ENCODE measurements at regions not wholly inside any gene's neighbourhood (a gene's known extent, or its start where the extent isn't known, plus 50 kb on each side); places are given as distances from the start of the nearest gene placed in this dataset.

- Histone ChIP-seq H3K27ac (peak overlapping the region in 1 of 11 experiments; percentile 20; a peak in 2 of 22 replicates), H3K4me1 (peaks cover 0 to 37% (median 4%) of the 10 kb centered on the region in 10 experiments; a peak in 9 of 20 replicates), H4K20me1 (no peaks in the 10 kb centered on the region), H3K4me2 (peak overlapping the region in 5 of 11 experiments; percentile 0 to 54 (median 42); a peak in 9 of 22 replicates), H3K36me3 (no peaks in the 10 kb centered on the region), H3K4me3 (no peak overlapping the region), H3K9ac (no peak overlapping the region), H3K9me3 (replicated peaks in 1 of 11) (peaks cover 0 to 10% (median 3%) of the 10 kb centered on the region in 11 experiments; a peak in 7 of 22 replicates), H3K27me3 (no peaks in the 10 kb centered on the region)
- peak in 1 of 11 experiments; percentile 43; a peak in 1 of 22 replicates for TF ChIP-seq Cebpa-rat (IDR thresholded peaks at IDR 0.05)
These were observed 61.4 kb upstream of the CXADR start for GRCh38 chr21:17451364-17451891.

- Histone ChIP-seq H3K4me2 (no peak overlapping the region), H3K9me3 (replicated peaks in 1 of 11) (peaks cover 0 to 10% (median 3%) of the 10 kb centered on the region in 11 experiments; a peak in 7 of 22 replicates), H4K20me1 (no peaks in the 10 kb centered on the region), H3K9ac (no peak overlapping the region), H3K4me3 (no peak overlapping the region), H3K36me3 (no peaks in the 10 kb centered on the region), H3K27me3 (no peaks in the 10 kb centered on the region), H3K4me1 (peaks cover 0 to 28% (median 4%) of the 10 kb centered on the region in 10 experiments; a peak in 9 of 20 replicates), H3K27ac (no peak overlapping the region)
- no peak for TF ChIP-seq Cebpa-rat (IDR thresholded peaks at IDR 0.05)
These were observed 58.4 kb upstream of the CXADR start for GRCh38 chr21:17454315-17455027.

- TF ChIP-seq Cebpa-rat (IDR thresholded peaks at IDR 0.05) = no peak
- Histone ChIP-seq H3K36me3 (no peaks in the 10 kb centered on the region), H3K4me1 (peaks cover 0 to 24% (median 5%) of the 10 kb centered on the region in 10 experiments; a peak in 9 of 20 replicates), H3K4me2 (no peak overlapping the region), H3K27me3 (no peaks in the 10 kb centered on the region), H4K20me1 (no peaks in the 10 kb centered on the region), H3K9me3 (replicated peaks in 1 of 11) (peaks cover 0 to 10% (median 3%) of the 10 kb centered on the region in 11 experiments; a peak in 7 of 22 replicates), H3K4me3 (no peak overlapping the region), H3K27ac (no peak overlapping the region), H3K9ac (no peak overlapping the region)
These were observed 57.9 kb upstream of the CXADR start for GRCh38 chr21:17455028-17455353.

- H3K9ac ChIP-seq = no peak overlapping the region
- no peak overlapping the region for H3K4me3 ChIP-seq
- H3K4me2 ChIP-seq = no peak overlapping the region
- H3K27me3 ChIP-seq = no peaks in the 10 kb centered on the region
- no peak overlapping the region for H3K27ac ChIP-seq
- H3K36me3 ChIP-seq = no peaks in the 10 kb centered on the region
- H3K9me3 ChIP-seq (replicated peaks in 1 of 11) = peaks cover 0 to 10% (median 3%) of the 10 kb centered on the region in 11 experiments; a peak in 7 of 22 replicates
- TF ChIP-seq Cebpa-rat (IDR thresholded peaks at IDR 0.05) = no peak
- H3K4me1 ChIP-seq = peaks cover 0 to 20% (median 6%) of the 10 kb centered on the region in 10 experiments; a peak in 9 of 20 replicates
- no peaks in the 10 kb centered on the region for H4K20me1 ChIP-seq
These were observed 57.4 kb upstream of the CXADR start for GRCh38 chr21:17455451-17455850.

- Histone ChIP-seq H3K36me3 (no peaks in the 10 kb centered on the region), H3K27me3 (no peaks in the 10 kb centered on the region), H4K20me1 (no peaks in the 10 kb centered on the region), H3K27ac (no peak overlapping the region), H3K9ac (no peak overlapping the region), H3K9me3 (replicated peaks in 1 of 11) (peaks cover 0 to 10% (median 3%) of the 10 kb centered on the region in 11 experiments; a peak in 7 of 22 replicates), H3K4me2 (no peak overlapping the region), H3K4me1 (peaks cover 0 to 23% (median 4%) of the 10 kb centered on the region in 10 experiments; a peak in 7 of 20 replicates), H3K4me3 (no peak overlapping the region)
- no peak for TF ChIP-seq Cebpa-rat (IDR thresholded peaks at IDR 0.05)
These were observed 54.6 kb upstream of the CXADR start for GRCh38 chr21:17458279-17458678.

- Histone ChIP-seq H3K4me3 (no peak overlapping the region), H3K4me1 (peaks cover 0 to 30% (median 4%) of the 10 kb centered on the region in 10 experiments; a peak in 7 of 20 replicates), H3K36me3 (no peaks in the 10 kb centered on the region), H4K20me1 (no peaks in the 10 kb centered on the region), H3K9me3 (replicated peaks in 1 of 11) (peaks cover 0 to under 1% (median 0%) of the 10 kb centered on the region in 11 experiments; a peak in 3 of 22 replicates), H3K4me2 (peak overlapping the region in 3 of 11 experiments; percentile 3 to 18 (median 4); a peak in 2 of 22 replicates), H3K9ac (no peak overlapping the region), H3K27ac (no peak overlapping the region), H3K27me3 (no peaks in the 10 kb centered on the region)
- no peak for TF ChIP-seq Cebpa-rat (IDR thresholded peaks at IDR 0.05)
These were observed 52.7 kb upstream of the CXADR start for GRCh38 chr21:17460094-17460493.

- Histone ChIP-seq H4K20me1 (no peaks in the 10 kb centered on the region), H3K4me3 (no peak overlapping the region), H3K9me3 (replicated peaks in 1 of 11) (no peaks in the 10 kb centered on the region), H3K9ac (no peak overlapping the region), H3K4me2 (peak overlapping the region in 4 of 11 experiments; percentile 23 to 65 (median 42); a peak in 5 of 22 replicates), H3K27ac (no peak overlapping the region), H3K4me1 (peaks cover 0 to 33% (median 4%) of the 10 kb centered on the region in 10 experiments; a peak in 7 of 20 replicates), H3K27me3 (no peaks in the 10 kb centered on the region), H3K36me3 (no peaks in the 10 kb centered on the region)
- no peak for TF ChIP-seq Cebpa-rat (IDR thresholded peaks at IDR 0.05)
These were observed 51.8 kb upstream of the CXADR start for GRCh38 chr21:17461014-17461413.

- Histone ChIP-seq H3K27me3 (no peaks in the 10 kb centered on the region), H4K20me1 (no peaks in the 10 kb centered on the region), H3K4me3 (no peak overlapping the region), H3K36me3 (no peaks in the 10 kb centered on the region), H3K9ac (no peak overlapping the region), H3K27ac (no peak overlapping the region; a peak in 1 of 22 replicates), H3K9me3 (replicated peaks in 1 of 11) (no peaks in the 10 kb centered on the region), H3K4me1 (peaks cover 0 to 39% (median 4%) of the 10 kb centered on the region in 10 experiments; a peak in 8 of 20 replicates), H3K4me2 (peak overlapping the region in 4 of 11 experiments; percentile 23 to 65 (median 42); a peak in 7 of 22 replicates)
- TF ChIP-seq Cebpa-rat (IDR thresholded peaks at IDR 0.05) = no peak
These were observed 51.3 kb upstream of the CXADR start for GRCh38 chr21:17461582-17461981.

- TF ChIP-seq Cebpa-rat (IDR thresholded peaks at IDR 0.05) = no peak
- Histone ChIP-seq H3K9me3 (replicated peaks in 1 of 11) (no peaks in the 10 kb centered on the region), H4K20me1 (no peaks in the 10 kb centered on the region), H3K9ac (no peak overlapping the region), H3K27ac (no peak overlapping the region; a peak in 1 of 22 replicates), H3K4me3 (no peak overlapping the region), H3K4me1 (peaks cover 0 to 43% (median 4%) of the 10 kb centered on the region in 10 experiments; a peak in 8 of 20 replicates), H3K4me2 (peak overlapping the region in 2 of 11 experiments; percentile 42; a peak in 2 of 22 replicates), H3K36me3 (no peaks in the 10 kb centered on the region), H3K27me3 (no peaks in the 10 kb centered on the region)
These were observed 50.4 kb upstream of the CXADR start for GRCh38 chr21:17462276-17462981.
